GM21717 (cell line): ENCODE measurements at regions not wholly inside any gene's neighbourhood (a gene's known extent, or its start where the extent isn't known, plus 50 kb on each side); places are given as distances from the start of the nearest gene placed in this dataset.

Source experiments
- ATAC-seq: cut with Tn5 transposase; IDR thresholded peaks from one replicate; pipeline ENCODE4 v1.9.1; 2021; ENCODE audit warnings: mild to moderate bottlenecking, moderate library complexity; ENCODE audit not compliant: unreplicated experiment

GRCh38 chr14:81946834-81947798 is 413.5 kb upstream of the SEL1L start:
- ATAC-seq = no peak

- ATAC-seq = no peak
Measured at GRCh38 chr14:81952917-81953316, 419.3 kb upstream of the SEL1L start.

DNA sequence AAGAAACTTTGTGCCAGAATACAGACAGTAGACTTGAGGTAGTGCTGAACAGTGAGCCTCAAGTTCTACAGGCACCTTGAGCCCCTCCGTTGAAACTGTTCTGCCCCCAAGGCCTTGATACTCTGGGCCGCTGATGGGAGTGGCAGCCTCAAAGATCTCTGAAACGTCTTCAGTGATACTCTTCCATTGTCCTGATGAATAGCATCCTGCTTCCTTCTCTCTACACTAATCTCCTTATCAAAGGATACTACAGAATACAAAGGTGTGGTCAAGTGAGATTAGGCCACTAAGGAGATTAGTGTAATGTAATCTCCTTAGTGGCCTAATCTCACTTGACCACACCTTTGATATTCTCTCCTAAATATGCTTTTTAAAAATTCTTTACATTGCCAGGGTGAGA is 419.8 kb upstream of the SEL1L start:
- no peak for ATAC-seq

DNA sequence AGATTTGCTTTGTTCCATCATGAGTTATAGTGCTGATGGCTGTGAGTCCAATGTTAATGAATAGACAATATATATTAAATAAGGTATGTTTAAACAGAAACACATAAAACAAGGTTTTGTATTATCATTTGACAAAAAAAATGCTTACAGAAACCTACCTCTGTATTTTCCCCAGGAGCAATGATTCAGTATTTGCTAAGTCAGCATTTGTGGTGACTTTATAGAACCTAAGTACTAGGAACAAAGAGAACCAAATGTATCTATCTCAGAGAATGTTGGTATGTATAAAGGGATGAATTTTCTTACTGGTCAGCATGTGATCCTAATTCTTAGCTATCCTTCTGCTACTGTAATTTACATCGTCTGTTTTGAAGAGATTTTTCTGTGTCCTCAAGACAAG is 421.5 kb upstream of the SEL1L start:
- ATAC-seq = no peak

DNA sequence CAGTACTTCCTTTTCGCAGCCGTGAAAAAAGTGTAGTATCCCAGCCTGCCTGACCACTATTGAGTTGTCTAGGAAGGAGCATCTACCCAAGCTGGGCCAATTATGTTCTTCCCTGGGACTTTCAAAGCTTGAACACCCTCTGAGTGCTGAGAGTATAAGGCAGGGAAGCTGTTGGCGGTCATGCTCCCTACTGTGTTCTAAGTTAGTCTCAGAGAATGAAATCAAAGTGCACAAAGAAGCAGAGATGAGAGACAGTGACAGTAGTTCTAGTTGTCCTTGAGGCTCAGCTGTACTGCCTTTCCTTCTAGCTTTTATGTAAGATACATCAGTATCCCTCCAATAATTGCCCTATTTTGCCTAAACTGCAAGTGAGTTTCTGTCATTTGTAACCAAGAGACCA is 427.1 kb upstream of the SEL1L start:
- no peak for ATAC-seq

- ATAC-seq = no peak
Measured at GRCh38 chr14:81963846-81964245, 430.2 kb upstream of the SEL1L start.

GRCh38 chr14:81970307-81970706 is 436.7 kb upstream of the SEL1L start:
- no peak for ATAC-seq

- ATAC-seq = no peak
Measured at GRCh38 chr14:81971911-81972310, 438.3 kb upstream of the SEL1L start.

GRCh38 chr14:81972601-81973000 is 438.9 kb upstream of the SEL1L start:
- ATAC-seq = no peak

DNA sequence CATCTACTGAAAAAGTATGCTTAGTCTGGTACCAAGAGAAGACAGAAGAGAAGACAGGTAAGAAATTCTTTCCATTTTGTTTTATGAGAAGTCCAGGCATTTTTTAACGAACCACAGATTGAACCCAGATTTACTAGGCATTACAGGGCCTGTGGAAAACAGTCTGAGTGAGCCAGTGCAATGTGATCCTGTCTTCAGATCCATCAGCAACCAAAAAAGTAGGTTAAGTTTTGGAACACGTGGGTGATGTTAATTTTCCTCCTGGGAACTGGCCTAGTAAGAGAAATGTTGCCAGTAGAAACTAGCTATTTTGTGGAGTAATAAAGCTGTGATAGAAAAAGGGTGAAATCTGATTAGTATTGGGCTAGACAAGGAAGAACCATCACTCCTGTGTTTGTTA is 440.9 kb upstream of the SEL1L start:
- no peak for ATAC-seq

- ATAC-seq = no peak
Measured at GRCh38 chr14:81980601-81981306, 447.1 kb upstream of the SEL1L start.

- no peak for ATAC-seq
Measured at GRCh38 chr14:81981307-81981675, 447.6 kb upstream of the SEL1L start.

- ATAC-seq = no peak
Measured at GRCh38 chr14:81982046-81982445, 448.4 kb upstream of the SEL1L start.

DNA sequence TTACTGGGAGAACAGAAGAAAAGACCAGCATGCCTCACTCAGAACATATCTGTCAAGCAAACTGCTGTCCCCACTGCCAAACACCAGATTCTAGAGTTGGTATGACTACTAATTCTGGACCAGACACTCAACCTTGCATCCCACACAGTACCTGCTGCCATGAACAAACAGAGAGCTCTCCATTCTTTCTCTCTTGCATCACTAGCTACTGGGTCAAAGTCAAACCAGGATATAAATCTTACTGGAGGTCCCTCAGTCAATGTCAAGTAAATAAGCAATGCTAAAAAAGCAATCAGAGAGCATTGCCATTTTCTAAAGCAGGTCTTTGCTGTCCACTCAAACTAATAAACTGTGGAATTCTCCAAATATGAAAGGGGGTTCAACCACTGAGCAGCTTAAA is 452.4 kb upstream of the SEL1L start:
- ATAC-seq = no peak

- no peak for ATAC-seq
Measured at GRCh38 chr14:81989211-81989610, 455.6 kb upstream of the SEL1L start.

DNA sequence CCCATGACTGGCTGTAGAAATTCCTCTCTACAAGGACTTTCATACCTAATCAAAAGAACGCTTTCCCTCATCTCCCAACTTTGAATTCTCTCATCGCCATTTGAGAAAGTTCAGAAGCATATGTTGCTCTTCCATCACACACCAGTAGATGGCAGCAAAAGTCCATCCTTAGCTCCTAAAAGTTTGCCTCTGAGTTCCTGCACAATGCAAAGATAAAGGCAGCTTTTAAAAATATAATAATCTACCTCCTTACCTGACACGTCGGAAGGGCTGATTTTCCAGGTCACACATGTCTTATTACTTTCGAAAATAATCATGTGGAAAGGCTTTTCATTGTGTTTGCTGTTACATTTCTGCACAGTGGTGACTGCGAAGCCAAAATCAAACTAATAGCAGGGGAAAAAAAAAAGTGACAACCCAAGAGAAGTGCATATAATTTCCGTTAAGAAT is 456.7 kb upstream of the SEL1L start:
- ATAC-seq = peak; percentile 68

DNA sequence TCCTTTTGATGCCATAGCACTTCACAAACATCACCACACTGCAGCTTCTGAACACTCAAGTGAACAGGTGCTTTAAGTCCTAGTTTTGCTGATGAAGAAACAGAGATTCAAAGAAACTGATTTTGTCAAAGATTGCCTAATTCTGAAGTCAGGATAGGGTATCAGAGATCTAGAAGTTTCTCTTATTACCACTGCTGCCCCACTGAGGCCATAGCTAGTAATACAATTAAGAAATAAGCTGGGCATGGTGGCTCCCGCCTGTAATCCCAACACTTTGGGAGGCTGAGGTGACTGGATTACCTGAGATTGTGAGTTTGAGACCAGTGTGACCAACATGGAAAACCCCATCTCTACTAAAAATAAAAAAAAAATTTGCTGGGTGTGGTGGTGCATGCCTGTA is 458.3 kb upstream of the SEL1L start:
- no peak for ATAC-seq

DNA sequence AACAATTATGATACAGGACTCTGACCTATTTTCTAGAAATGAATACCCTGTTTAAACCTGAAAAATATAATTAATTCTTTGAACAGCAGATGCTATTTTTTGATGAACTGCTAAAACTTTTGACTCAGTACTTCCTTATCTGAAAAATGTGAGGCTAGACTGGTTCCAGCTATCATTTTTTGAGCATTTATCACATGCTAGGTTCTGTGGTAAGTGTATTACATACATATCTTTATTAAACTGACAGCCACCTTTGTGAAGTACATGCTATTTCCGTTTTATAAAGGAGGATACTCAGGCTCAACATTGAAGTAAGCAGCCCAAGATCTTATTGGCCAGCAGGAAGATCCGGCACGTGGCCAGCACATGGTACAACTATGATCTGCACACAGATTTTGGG is 459.8 kb upstream of the SEL1L start:
- ATAC-seq = no peak

DNA sequence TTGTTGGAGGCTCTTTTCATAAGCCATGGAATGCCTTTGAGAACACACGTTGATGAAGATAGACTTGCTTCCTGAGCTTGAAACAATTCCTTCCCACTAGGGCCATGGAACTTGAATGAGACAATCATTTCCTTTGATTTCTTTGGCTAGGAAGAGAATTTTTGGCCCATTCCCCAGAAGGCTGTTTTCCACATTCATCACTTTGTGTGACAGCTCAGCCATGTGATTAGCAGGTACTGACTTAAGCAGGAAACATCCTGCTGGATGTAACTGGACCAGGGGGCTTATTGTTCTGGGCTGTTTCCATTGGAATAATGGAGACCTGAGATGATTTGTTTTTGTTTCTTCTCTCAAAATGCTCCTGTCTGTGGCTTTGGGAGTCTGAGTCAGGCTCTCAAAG is 469.8 kb upstream of the SEL1L start:
- ATAC-seq = no peak

GRCh38 chr14:82009076-82009475 is 475.4 kb upstream of the SEL1L start:
- no peak for ATAC-seq

DNA sequence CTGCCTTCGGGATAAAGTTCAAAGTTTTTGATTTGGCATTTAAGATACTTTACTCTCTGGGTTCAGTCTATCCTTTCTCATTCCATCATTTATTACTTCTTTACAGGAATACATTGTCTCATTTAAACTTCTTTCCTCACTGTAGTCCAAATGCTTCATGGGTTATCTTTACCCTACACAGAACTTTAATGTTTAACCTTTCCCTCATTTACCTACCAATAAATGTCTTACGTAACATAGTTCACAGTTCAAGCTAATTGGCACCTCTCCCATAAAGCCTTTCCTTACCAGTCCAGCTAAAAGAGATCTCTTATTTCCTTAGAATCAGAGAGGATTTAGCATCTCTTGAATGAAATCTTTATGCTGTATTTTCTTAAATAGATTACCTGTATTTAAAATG is 476.3 kb upstream of the SEL1L start:
- ATAC-seq = no peak

DNA sequence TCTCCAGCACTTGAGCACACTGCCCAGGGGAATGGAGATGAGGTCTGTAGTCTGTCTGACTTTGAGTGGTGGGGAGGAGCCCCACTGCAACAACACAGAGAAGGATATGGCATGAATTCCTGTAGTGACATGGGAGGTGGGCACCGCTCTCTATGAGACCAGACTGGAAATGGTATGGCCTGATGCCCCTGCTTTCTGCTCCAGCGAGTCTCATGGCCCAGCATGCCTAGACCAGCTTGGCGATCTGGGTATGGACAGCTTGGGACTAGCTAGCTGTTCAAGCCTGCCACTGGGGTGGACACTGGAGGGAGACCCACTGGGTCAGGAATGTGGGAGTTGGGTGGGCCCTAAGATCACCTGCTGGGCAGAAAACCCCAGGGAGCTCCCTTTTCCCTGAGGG is 477.8 kb upstream of the SEL1L start:
- no peak for ATAC-seq
